NB4 (cell line): ENCODE measurements at regions not wholly inside any gene's neighbourhood (a gene's known extent, or its start where the extent isn't known, plus 50 kb on each side); places are given as distances from the start of the nearest gene placed in this dataset.
A peak's percentile ranks its signal among the peaks of the same experiment; 100 is the strongest.

ENCODE experiments used
- POLR2A ChIP-seq: IDR thresholded peaks from 2 replicates; pipeline ENCODE4 v1.6.1; 2011; ENCODE audit warnings: mild to moderate bottlenecking; ENCODE audit not compliant: insufficient read length; ENCODE audit errors: extremely low read depth
- TF ChIP-seq, protein P1 (sequence below): IDR thresholded peaks from one replicate; pipeline ENCODE4 v1.5.1; 2012; ENCODE audit warnings: low read depth, low read length

DNA sequence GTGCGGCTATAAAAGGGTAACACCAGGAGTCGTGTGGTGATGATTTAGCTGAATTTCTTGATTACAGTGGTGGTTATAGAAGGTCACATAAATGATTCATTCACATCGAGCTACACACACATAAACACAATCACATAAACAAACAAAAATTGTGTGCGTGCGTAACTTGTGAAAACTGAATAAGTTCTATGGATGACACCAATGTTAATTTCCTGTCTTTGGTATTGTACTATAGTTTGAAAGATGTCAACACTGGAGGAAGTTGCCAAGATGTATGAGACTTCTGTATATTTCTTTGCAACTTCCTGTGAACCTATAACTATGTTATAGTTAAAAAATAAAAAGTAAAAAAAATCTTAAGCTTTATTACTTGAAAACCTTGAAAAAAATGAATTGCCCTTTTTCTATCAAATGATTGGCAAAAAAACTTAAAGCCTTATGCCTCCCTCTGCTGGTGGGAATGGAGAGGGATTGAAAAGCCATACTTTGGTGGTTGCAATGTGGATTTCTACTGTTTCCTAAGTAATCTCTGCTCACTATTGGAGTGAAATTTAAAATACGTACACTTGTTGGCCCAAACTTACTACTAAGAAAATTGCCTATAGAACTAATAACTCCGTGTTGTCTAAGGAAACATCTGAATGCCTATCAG lies 227.7 kb downstream of the RPIA start:
- TF ChIP-seq, protein P1, sequence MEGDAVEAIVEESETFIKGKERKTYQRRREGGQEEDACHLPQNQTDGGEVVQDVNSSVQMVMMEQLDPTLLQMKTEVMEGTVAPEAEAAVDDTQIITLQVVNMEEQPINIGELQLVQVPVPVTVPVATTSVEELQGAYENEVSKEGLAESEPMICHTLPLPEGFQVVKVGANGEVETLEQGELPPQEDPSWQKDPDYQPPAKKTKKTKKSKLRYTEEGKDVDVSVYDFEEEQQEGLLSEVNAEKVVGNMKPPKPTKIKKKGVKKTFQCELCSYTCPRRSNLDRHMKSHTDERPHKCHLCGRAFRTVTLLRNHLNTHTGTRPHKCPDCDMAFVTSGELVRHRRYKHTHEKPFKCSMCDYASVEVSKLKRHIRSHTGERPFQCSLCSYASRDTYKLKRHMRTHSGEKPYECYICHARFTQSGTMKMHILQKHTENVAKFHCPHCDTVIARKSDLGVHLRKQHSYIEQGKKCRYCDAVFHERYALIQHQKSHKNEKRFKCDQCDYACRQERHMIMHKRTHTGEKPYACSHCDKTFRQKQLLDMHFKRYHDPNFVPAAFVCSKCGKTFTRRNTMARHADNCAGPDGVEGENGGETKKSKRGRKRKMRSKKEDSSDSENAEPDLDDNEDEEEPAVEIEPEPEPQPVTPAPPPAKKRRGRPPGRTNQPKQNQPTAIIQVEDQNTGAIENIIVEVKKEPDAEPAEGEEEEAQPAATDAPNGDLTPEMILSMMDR, result peak; percentile 61
- no peak for TF ChIP-seq POLR2A
